Fibroblast of skin of scalp (primary cell): ENCODE measurements at regions not wholly inside any gene's neighbourhood (a gene's known extent, or its start where the extent isn't known, plus 50 kb on each side); places are given as distances from the start of the nearest gene placed in this dataset.
A peak's percentile ranks its signal among the peaks of the same experiment; 100 is the strongest.

Source experiments
- DNase-seq: peaks from one replicate; pipeline ENCODE4 v3.0.0-alpha.2; 2013

- no peak for DNase-seq
These were observed 82.2 kb downstream of the EPDR1 start for GRCh38 chr7:38002689-38003088.

GRCh38 chr7:38006559-38006958 is 86.1 kb downstream of the EPDR1 start:
- DNase-seq, result no peak

- no peak for DNase-seq
These were observed 86.7 kb downstream of the EPDR1 start for GRCh38 chr7:38007096-38007495.

GRCh38 chr7:38013246-38013645 is 92.8 kb downstream of the EPDR1 start:
- DNase-seq, result no peak

GRCh38 chr7:38016567-38016966 is 96.1 kb downstream of the EPDR1 start:
- DNase-seq, result no peak

- DNase-seq, result no peak
These were observed 96.9 kb downstream of the EPDR1 start for GRCh38 chr7:38017320-38017719.

- no peak for DNase-seq
These were observed 99.8 kb downstream of the EPDR1 start for GRCh38 chr7:38020121-38020785.

- DNase-seq, result no peak
These were observed 101.5 kb downstream of the EPDR1 start for GRCh38 chr7:38021892-38022291.

- DNase-seq, result no peak
These were observed 105.4 kb downstream of the EPDR1 start for GRCh38 chr7:38025815-38026214.

- no peak for DNase-seq
These were observed 107.5 kb downstream of the EPDR1 start for GRCh38 chr7:38027884-38028455.

- no peak for DNase-seq
These were observed 113.8 kb downstream of the EPDR1 start for GRCh38 chr7:38034062-38034908.

- DNase-seq, result no peak
These were observed 120.4 kb downstream of the EPDR1 start for GRCh38 chr7:38040831-38041230.

GRCh38 chr7:38049679-38050078 is 128.4 kb upstream of the STARD3NL start:
- DNase-seq, result no peak

GRCh38 chr7:38051311-38051710 is 126.7 kb upstream of the STARD3NL start:
- DNase-seq, result no peak

- no peak for DNase-seq
These were observed 126.3 kb upstream of the STARD3NL start for GRCh38 chr7:38051786-38052185.

GRCh38 chr7:38052786-38053185 is 125.3 kb upstream of the STARD3NL start:
- no peak for DNase-seq

- no peak for DNase-seq
These were observed 123.8 kb upstream of the STARD3NL start for GRCh38 chr7:38054199-38054598.

GRCh38 chr7:38057829-38058228 is 120.2 kb upstream of the STARD3NL start:
- DNase-seq, result peak; percentile 3

GRCh38 chr7:38060116-38060515 is 117.9 kb upstream of the STARD3NL start:
- DNase-seq, result no peak

- DNase-seq, result no peak
These were observed 117.4 kb upstream of the STARD3NL start for GRCh38 chr7:38060637-38061036.

GRCh38 chr7:38066391-38066790 is 111.7 kb upstream of the STARD3NL start:
- no peak for DNase-seq

- DNase-seq, result no peak
These were observed 109.6 kb upstream of the STARD3NL start for GRCh38 chr7:38068461-38068860.

GRCh38 chr7:38069052-38069451 is 109.0 kb upstream of the STARD3NL start:
- DNase-seq, result no peak

- DNase-seq, result no peak
These were observed 107.3 kb upstream of the STARD3NL start for GRCh38 chr7:38070718-38071117.
